ENCODE measurements at regions not wholly inside any gene's neighbourhood (a gene's known extent, or its start where the extent isn't known, plus 50 kb on each side); places are given as distances from the start of the nearest gene placed in this dataset.
"Not testable (repeated sequence)": the region's sequence is repeated elsewhere in the genome, so short reads cannot be mapped to it uniquely, and the experiment has no call there.

DNA sequence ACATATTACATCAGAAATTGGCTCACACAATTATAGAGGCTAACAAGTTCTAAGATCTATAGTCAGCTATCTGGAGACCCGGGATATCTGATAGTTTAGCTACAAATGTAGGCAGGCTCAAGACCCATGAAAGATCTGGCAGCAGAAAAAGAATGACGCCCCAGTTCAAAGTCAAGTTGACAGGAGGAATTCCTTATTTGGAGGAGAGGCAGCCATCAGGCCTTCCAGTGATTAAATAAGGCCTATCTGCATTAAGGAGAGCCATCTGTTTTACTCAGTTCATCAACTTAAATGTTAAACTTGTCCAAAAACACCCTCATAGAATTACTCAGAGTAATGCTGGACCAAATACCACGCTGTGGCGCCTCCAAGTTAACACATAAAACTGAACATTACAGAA, 1402.6 kb downstream of the FAM181B start:
- no peak for DNase-seq
- Histone ChIP-seq H3K36me3 (no peaks in the 10 kb centered on the region), H3K27ac (no peak overlapping the region), H3K27me3 (no peaks in the 10 kb centered on the region), H3K4me3 (no peak overlapping the region), H3K4me1 (no peaks in the 10 kb centered on the region), H3K9me3 (no peaks in the 10 kb centered on the region)
- TF ChIP-seq, protein P1, sequence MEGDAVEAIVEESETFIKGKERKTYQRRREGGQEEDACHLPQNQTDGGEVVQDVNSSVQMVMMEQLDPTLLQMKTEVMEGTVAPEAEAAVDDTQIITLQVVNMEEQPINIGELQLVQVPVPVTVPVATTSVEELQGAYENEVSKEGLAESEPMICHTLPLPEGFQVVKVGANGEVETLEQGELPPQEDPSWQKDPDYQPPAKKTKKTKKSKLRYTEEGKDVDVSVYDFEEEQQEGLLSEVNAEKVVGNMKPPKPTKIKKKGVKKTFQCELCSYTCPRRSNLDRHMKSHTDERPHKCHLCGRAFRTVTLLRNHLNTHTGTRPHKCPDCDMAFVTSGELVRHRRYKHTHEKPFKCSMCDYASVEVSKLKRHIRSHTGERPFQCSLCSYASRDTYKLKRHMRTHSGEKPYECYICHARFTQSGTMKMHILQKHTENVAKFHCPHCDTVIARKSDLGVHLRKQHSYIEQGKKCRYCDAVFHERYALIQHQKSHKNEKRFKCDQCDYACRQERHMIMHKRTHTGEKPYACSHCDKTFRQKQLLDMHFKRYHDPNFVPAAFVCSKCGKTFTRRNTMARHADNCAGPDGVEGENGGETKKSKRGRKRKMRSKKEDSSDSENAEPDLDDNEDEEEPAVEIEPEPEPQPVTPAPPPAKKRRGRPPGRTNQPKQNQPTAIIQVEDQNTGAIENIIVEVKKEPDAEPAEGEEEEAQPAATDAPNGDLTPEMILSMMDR (IDR thresholded peaks at IDR 0.05), result no peak
- TF ChIP-seq POLR2A (IDR thresholded peaks at IDR 0.05), result no peak

DNA sequence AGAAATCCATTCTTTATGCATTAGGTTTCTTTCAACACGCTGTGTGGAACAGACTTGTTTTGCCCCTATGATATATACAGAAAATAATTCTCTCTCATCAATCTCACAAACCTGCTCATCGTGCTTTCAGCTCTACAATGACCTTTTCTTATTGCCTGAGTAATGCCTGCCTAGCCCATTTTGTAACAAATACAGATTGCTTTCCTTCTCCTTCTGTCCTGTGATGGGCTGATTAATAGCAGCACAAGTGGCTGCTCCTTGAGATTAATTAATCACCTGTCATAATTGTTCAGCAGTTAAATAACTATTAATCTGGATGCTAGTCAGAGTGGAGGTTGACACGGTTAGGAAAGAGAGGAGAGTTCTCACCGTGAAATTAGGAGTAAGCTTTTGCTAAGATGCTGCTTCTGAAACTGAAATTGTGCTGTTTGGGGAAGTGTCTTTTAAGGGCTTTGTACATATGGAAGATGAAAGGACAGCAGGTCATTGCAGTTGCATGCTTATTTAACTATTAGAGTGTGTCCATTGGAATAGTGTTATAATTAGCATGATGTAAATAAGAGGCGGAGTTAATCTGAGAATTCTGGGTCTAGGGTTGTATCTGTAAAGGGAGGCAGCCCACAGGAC, 1430.5 kb downstream of the FAM181B start:
- DNase-seq, result no peak
- H3K4me3 ChIP-seq, result no peak overlapping the region
- no peaks in the 10 kb centered on the region for H3K4me1 ChIP-seq
- TF ChIP-seq, protein P1 (IDR thresholded peaks at IDR 0.05), result no peak
- TF ChIP-seq POLR2A (IDR thresholded peaks at IDR 0.05), result no peak
- no peaks in the 10 kb centered on the region for H3K27me3 ChIP-seq
- no peak overlapping the region for H3K27ac ChIP-seq
- H3K9me3 ChIP-seq, result no peaks in the 10 kb centered on the region
- no peaks in the 10 kb centered on the region for H3K36me3 ChIP-seq

DNA sequence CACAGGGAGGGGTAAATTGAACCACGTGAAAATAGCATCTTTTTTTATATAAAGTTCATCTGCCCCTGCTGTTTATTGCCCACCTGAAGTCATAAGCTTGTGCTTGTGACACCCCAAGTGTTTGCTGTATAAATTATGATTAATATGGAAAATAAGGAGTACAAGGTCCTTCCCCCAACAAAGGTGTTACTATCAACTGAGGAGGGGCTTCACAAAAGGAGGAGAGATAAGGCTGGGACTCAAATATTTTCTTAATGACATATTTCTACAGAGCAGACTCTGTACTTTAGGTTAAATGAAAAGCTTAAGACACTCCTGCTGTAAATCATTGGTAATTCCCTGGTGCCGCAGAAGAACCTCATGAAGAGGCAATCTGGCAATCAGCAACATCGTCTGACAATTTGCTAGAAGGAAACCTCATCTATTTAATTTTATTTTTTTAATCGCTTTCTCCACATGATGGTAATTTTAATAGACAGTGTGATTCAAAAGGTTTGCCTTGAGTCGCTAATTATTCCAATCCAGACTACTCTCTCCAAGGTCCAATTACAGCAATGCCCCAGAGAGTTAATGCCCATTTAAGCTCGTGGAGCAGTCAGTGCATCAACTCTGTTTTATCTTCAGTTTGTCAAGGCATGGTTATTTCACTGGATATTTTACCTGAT, 1432.4 kb downstream of the FAM181B start:
- no peaks in the 10 kb centered on the region for H3K9me3 ChIP-seq
- TF ChIP-seq POLR2A (IDR thresholded peaks at IDR 0.05), result no peak
- no peak for DNase-seq
- H3K4me1 ChIP-seq, result no peaks in the 10 kb centered on the region
- H3K27ac ChIP-seq, result no peak overlapping the region
- no peak overlapping the region for H3K4me3 ChIP-seq
- H3K36me3 ChIP-seq, result no peaks in the 10 kb centered on the region
- no peaks in the 10 kb centered on the region for H3K27me3 ChIP-seq

DNA sequence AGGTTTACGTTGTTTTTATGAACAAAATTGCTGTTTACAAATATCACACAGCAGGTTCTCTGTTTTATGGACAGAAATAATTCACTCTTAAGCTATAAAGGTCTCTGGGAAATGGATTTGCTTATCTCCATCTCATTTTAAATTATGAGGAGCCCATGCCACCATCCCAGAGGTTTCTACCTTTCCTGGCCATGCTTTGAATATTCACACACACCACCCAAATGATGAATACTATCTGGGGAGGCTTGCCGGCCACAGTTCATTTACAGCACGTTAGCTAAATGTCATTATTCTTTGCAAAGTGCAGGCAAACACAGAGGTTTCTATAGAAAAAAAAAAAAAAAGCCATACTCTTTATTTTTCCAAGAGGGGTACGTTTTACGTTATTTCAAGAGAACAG, 1446.7 kb downstream of the FAM181B start:
- TF ChIP-seq POLR2A (IDR thresholded peaks at IDR 0.05), result no peak
- TF ChIP-seq, protein P1 (IDR thresholded peaks at IDR 0.05), result no peak

DNA sequence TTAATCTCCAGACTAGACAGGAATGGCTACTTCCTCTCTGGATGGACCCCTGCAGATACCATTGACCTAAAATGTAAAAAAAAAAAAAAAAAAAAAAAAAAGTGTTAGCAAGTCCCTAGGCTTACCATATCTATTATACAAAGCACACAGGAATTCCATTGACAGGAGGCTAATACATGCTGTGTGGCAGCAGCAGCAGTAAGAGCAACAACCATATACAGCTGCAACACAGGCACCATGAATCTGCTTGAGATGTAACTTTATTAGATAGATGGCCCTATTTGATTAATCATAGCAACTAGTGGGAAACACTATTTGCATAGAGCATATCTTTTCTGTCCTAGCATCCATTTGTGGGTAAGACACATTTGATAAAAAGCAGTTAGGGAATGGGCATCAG, 1447.1 kb downstream of the FAM181B start:
- DNase-seq, result no peak
- H3K4me1 ChIP-seq, result no peaks in the 10 kb centered on the region
- H3K9me3 ChIP-seq, result peaks cover 0 to 4% (median 0%) of the 10 kb centered on the region in 4 donors

More for the DNA sequence above, 1446.7 kb downstream of the FAM181B start:
- no peak overlapping the region for H3K27ac ChIP-seq
- H3K4me1 ChIP-seq, result no peaks in the 10 kb centered on the region
- DNase-seq, result no peak
- no peak overlapping the region for H3K4me3 ChIP-seq
- H3K9me3 ChIP-seq, result peaks cover 0 to 4% (median 0%) of the 10 kb centered on the region in 4 donors
- H3K36me3 ChIP-seq, result no peaks in the 10 kb centered on the region
- no peaks in the 10 kb centered on the region for H3K27me3 ChIP-seq

DNA sequence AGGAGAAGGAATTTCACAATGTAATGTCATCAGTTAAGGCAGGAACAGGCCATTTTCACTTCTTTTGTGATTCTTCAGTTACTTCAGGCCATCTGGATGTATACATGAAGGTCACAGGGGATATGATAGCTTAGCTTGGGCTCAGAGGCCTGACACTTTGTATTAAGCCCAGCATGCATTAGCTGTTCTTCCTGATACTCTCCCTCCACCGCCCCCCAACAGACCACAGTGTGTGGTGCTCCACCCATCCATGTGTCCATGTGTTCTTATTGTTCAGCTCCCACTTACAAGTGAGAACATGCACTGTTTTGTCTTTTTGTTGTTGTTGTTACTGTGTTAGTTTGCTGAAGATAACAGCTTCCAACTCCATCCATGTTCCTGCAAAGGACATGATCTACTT, 1453.4 kb downstream of the FAM181B start:
- H3K4me3 ChIP-seq, H3K4me1 ChIP-seq, DNase-seq, H3K27ac ChIP-seq, H3K36me3 ChIP-seq, H3K27me3 ChIP-seq, H3K9me3 ChIP-seq: not testable (repeated sequence)

More for the DNA sequence above, 1447.1 kb downstream of the FAM181B start:
- Histone ChIP-seq H3K27me3 (no peaks in the 10 kb centered on the region), H3K27ac (no peak overlapping the region), H3K4me3 (no peak overlapping the region), H3K36me3 (no peaks in the 10 kb centered on the region)
- TF ChIP-seq POLR2A (IDR thresholded peaks at IDR 0.05), result no peak
- TF ChIP-seq, protein P1 (IDR thresholded peaks at IDR 0.05), result no peak

Measured in Peyer's patch (tissue), 4 donors.